Fibroblast of skin of left quadriceps (primary cell): ENCODE measurements at regions not wholly inside any gene's neighbourhood (a gene's known extent, or its start where the extent isn't known, plus 50 kb on each side); places are given as distances from the start of the nearest gene placed in this dataset.
"Not testable (repeated sequence)": the region's sequence is repeated elsewhere in the genome, so short reads cannot be mapped to it uniquely, and the experiment has no call there.

Source experiments
- DNase-seq, 2 experiments: peaks; one replicate each; pipeline ENCODE4 v3.0.0-alpha.2; 2013; ENCODE audit warnings: low read depth in 2 of 2

GRCh38 chr15:46938169-46938568, 779.1 kb upstream of the SEMA6D start:
- DNase-seq = no peak

- DNase-seq = no peak
These were observed 776.1 kb upstream of the SEMA6D start for GRCh38 chr15:46941241-46941640.

GRCh38 chr15:46946953-46947352, 770.4 kb upstream of the SEMA6D start:
- no peak for DNase-seq

- DNase-seq = no peak
These were observed 761.7 kb upstream of the SEMA6D start for GRCh38 chr15:46955576-46955975.

- no peak for DNase-seq
These were observed 760.8 kb upstream of the SEMA6D start for GRCh38 chr15:46956456-46956855.

- no peak for DNase-seq
These were observed 760.4 kb upstream of the SEMA6D start for GRCh38 chr15:46956881-46957280.

- no peak for DNase-seq
These were observed 756.7 kb upstream of the SEMA6D start for GRCh38 chr15:46960581-46960980.

- peak; percentile 1 to 3 for DNase-seq
These were observed 755.5 kb upstream of the SEMA6D start for GRCh38 chr15:46961795-46962194.

- DNase-seq = not testable (repeated sequence)
These were observed 729.2 kb upstream of the SEMA6D start for GRCh38 chr15:46988055-46988454.

GRCh38 chr15:46996359-46996758, 720.9 kb upstream of the SEMA6D start:
- DNase-seq = no peak

GRCh38 chr15:46997501-46997900, 719.8 kb upstream of the SEMA6D start:
- no peak for DNase-seq

GRCh38 chr15:47003568-47003967, 713.7 kb upstream of the SEMA6D start:
- DNase-seq = no peak

- no peak for DNase-seq
These were observed 703.9 kb upstream of the SEMA6D start for GRCh38 chr15:47013446-47013845.

- no peak for DNase-seq
These were observed 689.9 kb upstream of the SEMA6D start for GRCh38 chr15:47027322-47027946.

GRCh38 chr15:47035475-47036406, 681.6 kb upstream of the SEMA6D start:
- DNase-seq = no peak

GRCh38 chr15:47037003-47037402, 680.3 kb upstream of the SEMA6D start:
- no peak for DNase-seq

GRCh38 chr15:47039225-47039624, 678.1 kb upstream of the SEMA6D start:
- no peak for DNase-seq

- no peak for DNase-seq
These were observed 676.0 kb upstream of the SEMA6D start for GRCh38 chr15:47041301-47041700.

GRCh38 chr15:47047981-47048380, 669.3 kb upstream of the SEMA6D start:
- not testable (repeated sequence) for DNase-seq

- no peak for DNase-seq
These were observed 650.9 kb upstream of the SEMA6D start for GRCh38 chr15:47066392-47066791.

- DNase-seq = not testable (repeated sequence)
These were observed 639.5 kb upstream of the SEMA6D start for GRCh38 chr15:47077846-47078245.

- no peak for DNase-seq
These were observed 621.5 kb upstream of the SEMA6D start for GRCh38 chr15:47095833-47096232.

- not testable (repeated sequence) for DNase-seq
These were observed 618.8 kb upstream of the SEMA6D start for GRCh38 chr15:47098526-47098925.
